Heart right ventricle (tissue), 16 donors: ENCODE measurements at regions not wholly inside any gene's neighbourhood (a gene's known extent, or its start where the extent isn't known, plus 50 kb on each side); places are given as distances from the start of the nearest gene placed in this dataset.

ENCODE experiments used
- ATAC-seq, 8 donors: fragments of 200-7000 bp; cut with Tn5 transposase; one replicate each; pipeline ENCODE4 v1.9.1; 2020; ENCODE audit warnings: mild to moderate bottlenecking in 8 of 8, moderate library complexity in 8 of 8, moderate number of reproducible peaks in 1 of 8
- DNase-seq, 2 donors: peaks; one replicate each; pipeline ENCODE4 v3.0.0-alpha.2; 2020
- H3K27ac ChIP-seq, 10 donors: fragments of 200-600 bp; sonication (generic) in 2 of 10; one replicate each; pipeline versions ENCODE4 v1.5.0 to v1.8.0; 2020 to 2022; ENCODE audit warnings: mild to moderate bottlenecking in 3 of 10
- H3K27me3 ChIP-seq, 7 donors: fragments of 200-600 bp; one replicate each; pipeline ENCODE4 v1.8.0; 2021 to 2022; ENCODE audit warnings: mild to moderate bottlenecking in 2 of 7
- H3K36me3 ChIP-seq, 9 donors: fragments of 200-600 bp; sonication (generic) in 1 of 9; one replicate each; pipeline versions ENCODE4 v1.5.0 to v1.8.0; 2020 to 2022; ENCODE audit warnings: mild to moderate bottlenecking in 2 of 9
- H3K4me1 ChIP-seq, 9 donors: fragments of 200-600 bp; sonication (generic) in 1 of 9; one replicate each; pipeline versions ENCODE4 v1.5.0 to v1.8.0; 2020 to 2022; ENCODE audit warnings: mild to moderate bottlenecking in 4 of 9
- H3K4me3 ChIP-seq, 10 donors: fragments of 200-600 bp; sonication (generic) in 2 of 10; one replicate each; pipeline versions ENCODE4 v1.5.0 to v1.8.0; 2020 to 2022; ENCODE audit warnings: mild to moderate bottlenecking in 7 of 10, moderate library complexity in 2 of 10
- H3K9me3 ChIP-seq, 11 donors: fragments of 200-600 bp in 10 of 11; sonication (generic) in 2 of 11; one replicate each; pipeline versions ENCODE4 v1.5.0 to v1.8.0; 2013 to 2022; ENCODE audit warnings: mild to moderate bottlenecking in 2 of 11, control low read depth in 1 of 11, moderate library complexity in 1 of 11
- WGBS, 2 donors: extraction: QIAGEN DNeasy Blood & Tissue Kit; methylation state at CpG; one replicate each; pipeline ENCODE4 v1.1.7; 2013; ENCODE audit warnings: inconsistent platforms in 1 of 2; 5-methylcytosine and 5-hydroxymethylcytosine counted together
- intact Hi-C, 10 donors: fragments of 100-400 bp; cut with DNase I; formaldehyde crosslinking; loops; one replicate each; pipeline versions ENCODE4 v1.11.1 to v1.14.2; 2022
- TF ChIP-seq, protein P1 (sequence below), 9 donors: fragments of 200-600 bp; sonication (generic) in 2 of 9; IDR thresholded peaks; one replicate each; pipeline versions ENCODE4 v1.5.0 to v1.8.0; 2021 to 2022; ENCODE audit warnings: antibody characterized with exemption in 9 of 9, mild to moderate bottlenecking in 5 of 9, moderate library complexity in 1 of 9
- donor health status: Arrhythmogenic right ventricular cardiomyopathy.
- donor health status: ischemic (EF 13 %, LVEDD 7.1; RV severe dilation, severe dysfunction).
- donor health status: healthy with polysubstance abuse.
- donor health status: DM: no; HTN: yes; CAD: no.
- donor health status: DM: no; HTN: no; CAD: no.
- donor health status: ischemic (EF 25% LVEDD 6.9; RV normal size, moderate dysfunction).
- donor health status: ischemic (EF 25% LVEDD 5.7; RV mildly dilated, moderate dysfunction).
- donor health status: healthy.
- donor health status: DM: yes; HTN: yes; CAD: no.
- donor health status: Ischemic cardiomyopathy.
- donor health status: ischemic (EF 35%, LVEDD 5.7; RV mildly dilated, moderate dysfunction).
- donor health status: nonischemic (EF 11% LVEDD 7.7; RV severe dilation, severe dysfunction).
- donor health status: DM: yes; HTN: yes; CAD: no.
- donor health status: PGD.
- donor health status: ischemic (EF 29% LVEDD 5.4; RV normal size, mild dysfunction).
- donor health status: nonischemic (EF 23%, LVEDD 6.1; RV moderate dilation, normal function).

DNA sequence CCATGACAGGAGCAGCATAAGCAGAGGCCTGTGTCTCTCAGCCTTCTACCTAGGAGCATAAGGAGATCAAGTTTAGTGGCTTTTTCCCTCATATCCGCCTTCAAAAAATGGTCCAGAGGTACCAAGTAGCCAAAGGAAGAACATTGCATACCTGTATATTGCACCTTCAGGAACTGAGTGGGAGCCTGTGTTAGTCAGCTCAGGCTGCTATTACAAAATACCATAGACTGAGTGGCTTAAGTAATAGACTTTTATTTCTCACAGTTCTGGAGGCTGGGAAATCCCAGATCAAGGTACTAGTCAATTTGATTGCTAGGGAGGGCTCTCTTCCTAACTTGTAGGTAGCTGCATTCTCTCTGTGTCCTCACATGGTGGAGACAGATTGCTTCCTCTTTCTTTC, 597.4 kb upstream of the PTGER4 start:
- H3K4me1 ChIP-seq, result no peaks in the 10 kb centered on the region
- WGBS, 2 donors, result 0% methylated on average over 1 of the region's 1 CpG
- ATAC-seq (no peak), DNase-seq (no peak)
- H3K27me3 ChIP-seq, result no peaks in the 10 kb centered on the region
- TF ChIP-seq, protein P1, sequence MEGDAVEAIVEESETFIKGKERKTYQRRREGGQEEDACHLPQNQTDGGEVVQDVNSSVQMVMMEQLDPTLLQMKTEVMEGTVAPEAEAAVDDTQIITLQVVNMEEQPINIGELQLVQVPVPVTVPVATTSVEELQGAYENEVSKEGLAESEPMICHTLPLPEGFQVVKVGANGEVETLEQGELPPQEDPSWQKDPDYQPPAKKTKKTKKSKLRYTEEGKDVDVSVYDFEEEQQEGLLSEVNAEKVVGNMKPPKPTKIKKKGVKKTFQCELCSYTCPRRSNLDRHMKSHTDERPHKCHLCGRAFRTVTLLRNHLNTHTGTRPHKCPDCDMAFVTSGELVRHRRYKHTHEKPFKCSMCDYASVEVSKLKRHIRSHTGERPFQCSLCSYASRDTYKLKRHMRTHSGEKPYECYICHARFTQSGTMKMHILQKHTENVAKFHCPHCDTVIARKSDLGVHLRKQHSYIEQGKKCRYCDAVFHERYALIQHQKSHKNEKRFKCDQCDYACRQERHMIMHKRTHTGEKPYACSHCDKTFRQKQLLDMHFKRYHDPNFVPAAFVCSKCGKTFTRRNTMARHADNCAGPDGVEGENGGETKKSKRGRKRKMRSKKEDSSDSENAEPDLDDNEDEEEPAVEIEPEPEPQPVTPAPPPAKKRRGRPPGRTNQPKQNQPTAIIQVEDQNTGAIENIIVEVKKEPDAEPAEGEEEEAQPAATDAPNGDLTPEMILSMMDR (IDR thresholded peaks at IDR 0.05), result no peak
- H3K4me3 ChIP-seq, result no peak overlapping the region
- intact Hi-C loops, result no loop called here
- no peak overlapping the region for H3K27ac ChIP-seq
- H3K36me3 ChIP-seq, result no peaks in the 10 kb centered on the region
- peaks cover 0 to 4% (median 0%) of the 10 kb centered on the region in 11 donors for H3K9me3 ChIP-seq

DNA sequence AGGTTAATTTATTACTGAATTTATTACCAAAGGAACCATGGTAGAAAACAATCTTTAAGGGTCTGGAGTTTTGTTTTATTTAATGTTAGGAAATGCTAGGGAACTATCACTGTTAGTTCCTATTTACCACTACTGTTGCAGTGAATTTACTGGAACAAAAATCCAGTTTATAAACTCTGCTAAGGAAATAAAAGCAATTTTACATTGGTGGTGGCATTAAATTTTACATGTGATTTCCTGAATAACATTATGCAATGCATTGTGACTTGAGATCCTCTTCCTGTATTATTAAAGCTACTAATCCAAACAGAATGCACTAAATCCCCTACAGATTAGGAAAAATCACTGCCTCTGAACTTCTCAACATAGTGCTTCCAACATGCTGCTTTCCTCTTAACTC, 599.5 kb upstream of the PTGER4 start:
- H3K4me1 ChIP-seq, result no peaks in the 10 kb centered on the region
- H3K4me3 ChIP-seq, result no peak overlapping the region
- H3K27me3 ChIP-seq, result no peaks in the 10 kb centered on the region
- DNase-seq, result no peak
- intact Hi-C loops, result no loop called here
- H3K36me3 ChIP-seq, result no peaks in the 10 kb centered on the region
- no peaks in the 10 kb centered on the region for H3K9me3 ChIP-seq
- H3K27ac ChIP-seq, result no peak overlapping the region
- TF ChIP-seq, protein P1 (IDR thresholded peaks at IDR 0.05), result no peak
- no peak for ATAC-seq

DNA sequence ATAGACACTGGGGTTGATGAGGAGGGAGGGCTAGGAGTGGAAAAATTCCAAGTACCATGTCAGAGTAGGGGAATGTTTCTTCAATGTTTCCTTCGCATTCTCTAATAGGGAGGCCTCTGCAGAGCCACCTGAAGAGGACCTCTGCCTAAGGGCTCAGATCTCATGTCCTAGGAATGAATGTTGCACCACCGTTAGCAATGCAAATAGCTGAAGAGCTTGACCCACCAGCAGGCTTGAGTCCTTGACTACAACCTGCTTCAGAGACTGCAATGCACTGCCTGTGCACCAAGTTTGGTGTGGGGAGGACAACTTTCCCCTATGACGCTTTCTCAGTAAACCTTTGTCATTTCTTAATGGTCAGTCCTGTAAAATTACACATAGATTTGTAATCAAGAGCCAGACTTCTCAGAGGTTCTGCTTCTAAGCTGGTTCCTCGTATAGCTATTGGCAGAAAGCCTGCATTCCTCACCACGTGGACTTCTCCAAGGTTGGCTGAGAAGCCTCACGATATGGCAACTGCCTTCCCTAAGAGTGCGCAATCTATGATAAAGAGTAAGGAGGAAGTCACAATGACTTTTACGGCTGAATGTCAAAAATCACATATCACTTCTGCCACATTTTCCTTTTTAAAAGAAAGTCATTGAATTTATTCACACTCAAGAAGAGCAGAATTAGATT, 600.7 kb upstream of the PTGER4 start:
- Histone ChIP-seq H3K27me3 (no peaks in the 10 kb centered on the region), H3K4me3 (no peak overlapping the region), H3K4me1 (no peaks in the 10 kb centered on the region), H3K36me3 (no peaks in the 10 kb centered on the region), H3K9me3 (no peaks in the 10 kb centered on the region), H3K27ac (no peak overlapping the region)
- DNase-seq, result no peak
- intact Hi-C loops, result no loop called here
- WGBS, 2 donors, result 77 to 80% methylated on average over 8 of the region's 8 CpGs
- TF ChIP-seq, protein P1 (IDR thresholded peaks at IDR 0.05), result no peak
- no peak for ATAC-seq

DNA sequence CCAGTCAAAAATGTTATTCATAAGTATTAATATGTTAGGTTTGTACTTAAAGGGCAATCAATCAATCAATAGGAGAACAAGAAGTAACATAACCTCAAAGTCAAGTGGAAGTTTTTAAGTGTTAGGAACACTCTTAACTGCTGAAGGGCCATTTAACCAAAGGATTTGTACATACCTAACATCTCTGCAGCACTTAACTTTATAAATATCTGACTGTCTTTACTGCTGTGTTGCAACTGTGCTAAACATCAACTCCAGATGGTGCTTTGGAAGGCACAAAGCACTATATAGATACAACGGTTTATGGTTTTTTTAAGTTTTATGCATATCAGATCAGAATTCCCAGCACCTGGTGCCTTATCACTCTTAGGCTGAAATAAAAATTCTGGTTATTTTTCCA, 604.9 kb upstream of the PTGER4 start:
- ATAC-seq (no peak), DNase-seq (no peak)
- no peaks in the 10 kb centered on the region for H3K36me3 ChIP-seq
- H3K27ac ChIP-seq, result no peak overlapping the region
- no peaks in the 10 kb centered on the region for H3K9me3 ChIP-seq
- H3K4me1 ChIP-seq, result no peaks in the 10 kb centered on the region
- H3K27me3 ChIP-seq, result no peaks in the 10 kb centered on the region
- 85 to 88% methylated on average over 1 of the region's 1 CpG for WGBS, 2 donors
- TF ChIP-seq, protein P1 (IDR thresholded peaks at IDR 0.05), result no peak
- intact Hi-C loops, result no loop called here
- H3K4me3 ChIP-seq, result no peak overlapping the region
